ENCODE measurements at regions not wholly inside any gene's neighbourhood (a gene's known extent, or its start where the extent isn't known, plus 50 kb on each side); places are given as distances from the start of the nearest gene placed in this dataset.

DNA sequence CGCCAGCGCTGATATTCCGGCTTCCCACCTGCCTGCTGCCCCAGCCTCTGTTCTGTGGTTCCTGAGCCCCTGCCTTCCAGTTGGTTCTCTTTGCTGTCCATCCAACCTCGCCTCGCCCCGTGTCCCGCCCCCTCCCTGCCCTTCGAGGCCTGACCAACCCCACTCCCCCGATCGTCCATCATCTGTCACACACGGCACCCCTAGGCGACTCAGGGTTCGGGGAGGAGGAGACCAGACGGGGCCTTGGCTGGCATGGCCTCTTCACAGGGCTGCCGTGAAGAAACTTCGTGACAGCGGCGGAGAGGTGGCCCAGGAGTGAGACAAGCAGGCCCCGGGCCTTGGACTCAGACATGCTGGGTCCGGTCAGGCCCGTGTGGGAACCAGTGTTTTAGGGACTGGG, 226.1 kb downstream of the QKI start:
- Histone ChIP-seq H3K27ac (no peak overlapping the region), H3K27me3 (ENCODE audit: insufficient read depth, low read depth) (no peaks in the 10 kb centered on the region), H3K36me3 (ENCODE audit: insufficient read depth) (no peaks in the 10 kb centered on the region), H3K4me2 (no peak overlapping the region), H3K4me3 (IDR thresholded peaks at IDR 0.05; ENCODE audit: insufficient read depth, low read depth, low read length) (no peak overlapping the region), H4K20me1 (ENCODE audit: insufficient read depth) (no peaks in the 10 kb centered on the region), H2AFZ (ENCODE audit: low read depth) (no peak overlapping the region), H3K9ac (no peak overlapping the region), H3K4me1 (ENCODE audit: low read depth, poor library complexity, severe bottlenecking) (no peaks in the 10 kb centered on the region), H3K79me2 (ENCODE audit: insufficient read depth, low read depth) (no peaks in the 10 kb centered on the region)
- TF ChIP-seq, protein P1, sequence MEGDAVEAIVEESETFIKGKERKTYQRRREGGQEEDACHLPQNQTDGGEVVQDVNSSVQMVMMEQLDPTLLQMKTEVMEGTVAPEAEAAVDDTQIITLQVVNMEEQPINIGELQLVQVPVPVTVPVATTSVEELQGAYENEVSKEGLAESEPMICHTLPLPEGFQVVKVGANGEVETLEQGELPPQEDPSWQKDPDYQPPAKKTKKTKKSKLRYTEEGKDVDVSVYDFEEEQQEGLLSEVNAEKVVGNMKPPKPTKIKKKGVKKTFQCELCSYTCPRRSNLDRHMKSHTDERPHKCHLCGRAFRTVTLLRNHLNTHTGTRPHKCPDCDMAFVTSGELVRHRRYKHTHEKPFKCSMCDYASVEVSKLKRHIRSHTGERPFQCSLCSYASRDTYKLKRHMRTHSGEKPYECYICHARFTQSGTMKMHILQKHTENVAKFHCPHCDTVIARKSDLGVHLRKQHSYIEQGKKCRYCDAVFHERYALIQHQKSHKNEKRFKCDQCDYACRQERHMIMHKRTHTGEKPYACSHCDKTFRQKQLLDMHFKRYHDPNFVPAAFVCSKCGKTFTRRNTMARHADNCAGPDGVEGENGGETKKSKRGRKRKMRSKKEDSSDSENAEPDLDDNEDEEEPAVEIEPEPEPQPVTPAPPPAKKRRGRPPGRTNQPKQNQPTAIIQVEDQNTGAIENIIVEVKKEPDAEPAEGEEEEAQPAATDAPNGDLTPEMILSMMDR (conservative IDR thresholded peaks at IDR 0.05; ENCODE audit: low read depth, low read length): no peak

DNA sequence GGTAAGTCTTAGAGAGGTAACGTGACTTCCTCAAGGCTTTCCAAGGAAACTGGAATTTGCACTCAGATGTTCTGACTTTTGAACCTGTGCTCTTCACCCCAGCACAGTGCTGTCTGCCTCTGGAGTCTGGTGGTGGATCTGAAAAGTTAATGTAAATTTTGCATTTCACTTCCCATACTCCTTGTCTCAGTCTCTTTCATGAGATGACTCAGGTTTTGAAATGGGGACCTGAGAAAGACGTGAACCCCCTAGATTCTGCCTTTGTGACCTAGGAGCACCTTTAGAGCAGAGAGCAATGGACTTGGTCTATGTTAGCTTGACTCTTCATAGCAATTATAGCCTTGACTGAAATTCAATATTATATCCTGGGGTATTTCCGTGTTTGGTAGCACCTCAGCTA, 223.0 kb downstream of the QKI start:
- Histone ChIP-seq H3K27me3 (ENCODE audit: insufficient read depth, low read depth) (no peaks in the 10 kb centered on the region), H3K4me2 (no peak overlapping the region), H4K20me1 (ENCODE audit: insufficient read depth) (no peaks in the 10 kb centered on the region), H3K4me1 (ENCODE audit: low read depth, poor library complexity, severe bottlenecking) (no peaks in the 10 kb centered on the region), H2AFZ (ENCODE audit: low read depth) (no peak overlapping the region), H3K9ac (no peak overlapping the region), H3K79me2 (ENCODE audit: insufficient read depth, low read depth) (no peaks in the 10 kb centered on the region), H3K4me3 (IDR thresholded peaks at IDR 0.05; ENCODE audit: insufficient read depth, low read depth, low read length) (no peak overlapping the region), H3K36me3 (ENCODE audit: insufficient read depth) (no peaks in the 10 kb centered on the region), H3K27ac (no peak overlapping the region)
- TF ChIP-seq, protein P1 (conservative IDR thresholded peaks at IDR 0.05; ENCODE audit: low read depth, low read length): no peak

DNA sequence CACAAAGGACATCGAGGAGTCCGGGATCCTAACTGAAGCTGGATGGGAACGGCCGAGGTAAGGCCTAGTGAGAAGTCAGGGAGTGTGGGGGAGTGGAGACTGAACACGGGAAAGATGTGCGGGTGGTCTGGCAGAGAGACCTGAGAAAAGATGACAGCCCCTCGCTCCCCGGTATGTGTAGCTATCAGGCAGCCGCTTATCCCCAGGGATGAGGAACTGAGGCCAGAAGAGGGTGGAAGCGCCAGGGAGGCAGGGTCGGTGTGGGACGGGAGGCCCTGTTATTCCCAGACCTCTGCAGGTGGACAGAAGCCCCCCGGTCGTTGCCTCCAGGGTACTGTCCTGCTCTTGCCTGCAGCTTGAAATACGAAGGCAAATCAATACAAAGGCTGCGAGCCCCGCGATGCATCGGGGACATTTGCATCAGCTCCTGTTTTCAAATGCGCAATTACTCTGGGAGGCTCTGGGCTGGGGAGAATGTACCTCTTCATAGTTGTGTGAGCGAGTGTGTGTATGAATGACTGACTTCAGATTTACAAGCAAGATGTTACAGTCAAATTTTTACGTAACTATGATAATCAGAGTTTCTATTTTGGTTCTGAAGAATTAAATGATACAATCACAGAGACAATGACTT, 221.3 kb downstream of the QKI start:
- Histone ChIP-seq H3K4me3 (IDR thresholded peaks at IDR 0.05; ENCODE audit: insufficient read depth, low read depth, low read length) (no peak overlapping the region), H3K36me3 (ENCODE audit: insufficient read depth) (no peaks in the 10 kb centered on the region), H4K20me1 (ENCODE audit: insufficient read depth) (no peaks in the 10 kb centered on the region), H3K79me2 (ENCODE audit: insufficient read depth, low read depth) (no peaks in the 10 kb centered on the region), H3K4me1 (ENCODE audit: low read depth, poor library complexity, severe bottlenecking) (no peaks in the 10 kb centered on the region), H3K27ac (no peak overlapping the region), H2AFZ (ENCODE audit: low read depth) (no peak overlapping the region), H3K27me3 (ENCODE audit: insufficient read depth, low read depth) (no peaks in the 10 kb centered on the region), H3K4me2 (no peak overlapping the region), H3K9ac (no peak overlapping the region)
- TF ChIP-seq, protein P1 (conservative IDR thresholded peaks at IDR 0.05; ENCODE audit: low read depth, low read length): no peak

DNA sequence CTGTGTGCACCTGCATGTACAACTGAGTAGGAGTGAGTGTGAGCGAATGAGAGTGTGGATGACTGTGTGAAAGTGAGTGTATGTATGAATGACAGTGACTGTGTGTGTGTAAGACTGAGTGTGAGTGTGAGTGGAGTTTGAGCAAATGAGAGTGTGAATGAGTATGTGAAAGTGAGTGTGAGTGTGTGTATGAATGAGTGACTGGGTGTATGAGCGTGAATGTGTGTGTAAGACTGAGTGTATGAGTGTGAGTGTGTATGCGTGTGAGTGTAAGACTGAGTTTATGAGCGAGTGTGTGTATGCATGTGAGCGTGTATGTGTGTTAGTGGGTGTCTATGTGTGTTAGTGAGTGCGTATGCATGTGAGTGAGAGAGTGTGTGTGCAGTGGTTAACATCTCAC, 220.8 kb downstream of the QKI start:
- Histone ChIP-seq H3K79me2 (ENCODE audit: insufficient read depth, low read depth) (no peaks in the 10 kb centered on the region), H3K4me3 (IDR thresholded peaks at IDR 0.05; ENCODE audit: insufficient read depth, low read depth, low read length) (no peak overlapping the region), H3K27me3 (ENCODE audit: insufficient read depth, low read depth) (no peaks in the 10 kb centered on the region), H3K9ac (no peak overlapping the region), H3K27ac (no peak overlapping the region), H2AFZ (ENCODE audit: low read depth) (no peak overlapping the region), H4K20me1 (ENCODE audit: insufficient read depth) (no peaks in the 10 kb centered on the region), H3K36me3 (ENCODE audit: insufficient read depth) (no peaks in the 10 kb centered on the region), H3K4me1 (ENCODE audit: low read depth, poor library complexity, severe bottlenecking) (no peaks in the 10 kb centered on the region), H3K4me2 (no peak overlapping the region)
- TF ChIP-seq, protein P1 (conservative IDR thresholded peaks at IDR 0.05; ENCODE audit: low read depth, low read length): no peak
